ENCODE measurements at regions not wholly inside any gene's neighbourhood (a gene's known extent, or its start where the extent isn't known, plus 50 kb on each side); places are given as distances from the start of the nearest gene placed in this dataset.

DNA sequence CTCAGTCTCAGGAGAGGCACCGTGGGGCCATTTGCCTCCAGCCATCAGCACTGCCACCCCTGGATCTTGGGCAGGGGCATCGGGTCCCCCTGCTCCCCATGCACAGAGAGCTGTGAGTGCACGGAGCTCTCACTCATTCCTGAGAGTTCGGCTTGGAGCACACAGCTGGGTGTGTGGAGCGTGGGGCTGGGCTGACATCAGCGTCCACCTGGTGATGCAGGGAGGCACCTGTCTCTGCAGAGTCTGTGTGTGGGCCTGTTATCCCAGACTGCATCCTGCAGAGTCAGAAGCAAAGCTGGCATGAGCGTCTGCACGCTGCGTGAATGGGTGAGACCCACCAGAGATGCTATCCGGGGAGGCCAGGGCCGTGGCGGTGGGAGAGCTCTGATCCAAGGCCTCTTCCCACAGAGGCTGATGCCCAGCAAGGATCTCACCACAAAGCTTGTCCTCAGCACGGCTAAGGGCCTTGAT, 248.8 kb upstream of the AFDN start:
- TF ChIP-seq, protein P1, sequence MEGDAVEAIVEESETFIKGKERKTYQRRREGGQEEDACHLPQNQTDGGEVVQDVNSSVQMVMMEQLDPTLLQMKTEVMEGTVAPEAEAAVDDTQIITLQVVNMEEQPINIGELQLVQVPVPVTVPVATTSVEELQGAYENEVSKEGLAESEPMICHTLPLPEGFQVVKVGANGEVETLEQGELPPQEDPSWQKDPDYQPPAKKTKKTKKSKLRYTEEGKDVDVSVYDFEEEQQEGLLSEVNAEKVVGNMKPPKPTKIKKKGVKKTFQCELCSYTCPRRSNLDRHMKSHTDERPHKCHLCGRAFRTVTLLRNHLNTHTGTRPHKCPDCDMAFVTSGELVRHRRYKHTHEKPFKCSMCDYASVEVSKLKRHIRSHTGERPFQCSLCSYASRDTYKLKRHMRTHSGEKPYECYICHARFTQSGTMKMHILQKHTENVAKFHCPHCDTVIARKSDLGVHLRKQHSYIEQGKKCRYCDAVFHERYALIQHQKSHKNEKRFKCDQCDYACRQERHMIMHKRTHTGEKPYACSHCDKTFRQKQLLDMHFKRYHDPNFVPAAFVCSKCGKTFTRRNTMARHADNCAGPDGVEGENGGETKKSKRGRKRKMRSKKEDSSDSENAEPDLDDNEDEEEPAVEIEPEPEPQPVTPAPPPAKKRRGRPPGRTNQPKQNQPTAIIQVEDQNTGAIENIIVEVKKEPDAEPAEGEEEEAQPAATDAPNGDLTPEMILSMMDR (IDR thresholded peaks at IDR 0.05; ENCODE audit: low read depth, low read length): no peak
- TF ChIP-seq, protein P2, sequence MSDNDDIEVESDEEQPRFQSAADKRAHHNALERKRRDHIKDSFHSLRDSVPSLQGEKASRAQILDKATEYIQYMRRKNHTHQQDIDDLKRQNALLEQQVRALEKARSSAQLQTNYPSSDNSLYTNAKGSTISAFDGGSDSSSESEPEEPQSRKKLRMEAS (IDR thresholded peaks at IDR 0.05; ENCODE audit: low read depth, low read length): no peak
- TF ChIP-seq POLR2A (IDR thresholded peaks at IDR 0.05; ENCODE audit: extremely low read depth, insufficient read length): no peak

Data from NB4 (cell line).